IMR-90 (cell line): ENCODE measurements at regions not wholly inside any gene's neighbourhood (a gene's known extent, or its start where the extent isn't known, plus 50 kb on each side); places are given as distances from the start of the nearest gene placed in this dataset.

Source experiments
- ATAC-seq: fragments of 200-7000 bp; cut with Tn5 transposase; 2 replicates; pipeline ENCODE4 v1.9.1; 2020; ENCODE audit warnings: low read depth, mild to moderate bottlenecking, moderate library complexity
- BruUV-seq: library from RNA; stranded (reverse); fragments of 400-500 nt; replicated peaks from 2 replicates; lab custom pipeline; 2021; lab: Mats Ljungman, UMichigan
- CTCF ChIA-PET: fragments of 300-600 bp; formaldehyde crosslinking; extraction: SDS; loops from one replicate; lab custom pipeline; 2021; ENCODE audit warnings: antibody characterized with exemption; lab: Yijun Ruan, JAX
- POLR2A ChIA-PET: fragments of 300-600 bp; sonication (Branson Sonifier 250); formaldehyde crosslinking; loops from one replicate; lab custom pipeline; 2022; ENCODE audit warnings: antibody characterized with exemption; ENCODE audit not compliant: unreplicated experiment; lab: Charles Lee
- DNase-seq: peaks from one replicate; pipeline ENCODE4 v3.0.0; 2013
- H2AFZ ChIP-seq: replicated peaks from 2 replicates; pipeline ENCODE3; 2013; ENCODE audit warnings: low read length, mild to moderate bottlenecking; ENCODE audit not compliant: poor library complexity
- H2AK5ac ChIP-seq: 2 replicates; pipeline ENCODE4 v1.6.1; 2013; ENCODE audit warnings: low read depth, low read length, inconsistent platforms
- H2AK9ac ChIP-seq: replicated peaks from 2 replicates; pipeline ENCODE3; 2013; ENCODE audit warnings: mild to moderate bottlenecking, low read depth, low read length, moderate library complexity; ENCODE audit not compliant: poor library complexity
- H2BK120ac ChIP-seq: 2 replicates; pipeline ENCODE4 v1.6.1; 2013; ENCODE audit warnings: low read depth, low read length, inconsistent platforms
- H2BK15ac ChIP-seq: 3 replicates; pipeline ENCODE4 v1.6.1; 2013; ENCODE audit warnings: low read depth, low read length, inconsistent platforms
- H2BK20ac ChIP-seq: 2 replicates; pipeline ENCODE4 v1.6.1; 2013; ENCODE audit warnings: low read depth, mild to moderate bottlenecking, inconsistent platforms, low read length, moderate library complexity
- H2BK5ac ChIP-seq: 2 replicates; pipeline ENCODE4 v1.6.1; 2013; ENCODE audit warnings: mild to moderate bottlenecking, low read depth, low read length, inconsistent platforms; ENCODE audit not compliant: poor library complexity, severe bottlenecking
- H3K14ac ChIP-seq: replicated peaks from 2 replicates; pipeline ENCODE4 v1.6.1; 2013; ENCODE audit warnings: low read depth, low read length, inconsistent platforms
- H3K18ac ChIP-seq: 2 replicates; pipeline ENCODE4 v1.6.1; 2013; ENCODE audit warnings: low read depth, low read length, control low read depth
- H3K23ac ChIP-seq: 2 replicates; pipeline ENCODE4 v1.6.1; 2013; ENCODE audit warnings: low read depth, low read length, inconsistent platforms
- H3K27ac ChIP-seq: 2 replicates; pipeline ENCODE4 v1.5.1; 2013; ENCODE audit warnings: mild to moderate bottlenecking, control low read depth, low read length; ENCODE audit not compliant: insufficient read depth
- H3K27me3 ChIP-seq: 2 replicates; pipeline ENCODE4 v1.6.1; 2013; ENCODE audit warnings: low read length; ENCODE audit not compliant: control insufficient read depth, insufficient read depth
- H3K36me3 ChIP-seq: 2 replicates; pipeline ENCODE4 v1.6.1; 2013; ENCODE audit warnings: low read length, mixed read lengths; ENCODE audit not compliant: control insufficient read depth, insufficient read depth
- H3K4ac ChIP-seq: 2 replicates; pipeline ENCODE4 v1.6.1; 2013; ENCODE audit warnings: low read depth, low read length, inconsistent platforms
- H3K4me1 ChIP-seq: 2 replicates; pipeline ENCODE4 v1.6.1; 2013; ENCODE audit warnings: low read length, mixed read lengths; ENCODE audit not compliant: control insufficient read depth, insufficient read depth
- H3K4me2 ChIP-seq: 2 replicates; pipeline ENCODE4 v1.6.1; 2013; ENCODE audit warnings: low read depth, mild to moderate bottlenecking, control low read depth, low read length, moderate library complexity
- H3K4me3 ChIP-seq: 2 replicates; pipeline ENCODE4 v1.5.1; 2013; ENCODE audit warnings: low read depth, mild to moderate bottlenecking, control low read depth, low read length, moderate library complexity; ENCODE audit not compliant: insufficient read depth
- H3K56ac ChIP-seq: 2 replicates; pipeline ENCODE4 v1.6.1; 2013; ENCODE audit warnings: low read length, inconsistent platforms; ENCODE audit not compliant: insufficient read depth; ENCODE audit errors: extremely low read depth
- H3K79me1 ChIP-seq, 2 experiments: 2 replicates each; pipeline ENCODE4 v1.6.1; 2013; ENCODE audit warnings: low read length in 2 of 2, inconsistent platforms in 1 of 2, low read depth in 1 of 2
- H3K9ac ChIP-seq: 2 replicates; pipeline ENCODE4 v1.6.1; 2013; ENCODE audit warnings: low read depth, low read length, control low read depth
- H3K9me1 ChIP-seq: 2 replicates; pipeline ENCODE4 v1.6.1; 2013; ENCODE audit warnings: low read length, inconsistent platforms; ENCODE audit not compliant: insufficient read depth
- H3K9me3 ChIP-seq: 2 replicates; pipeline ENCODE4 v1.6.1; 2013; ENCODE audit warnings: low read length; ENCODE audit not compliant: control insufficient read depth, insufficient read depth
- H4K20me1 ChIP-seq: 2 replicates; pipeline ENCODE4 v1.6.1; 2013; ENCODE audit warnings: low read length, inconsistent platforms; ENCODE audit not compliant: insufficient read depth
- H4K5ac ChIP-seq: 2 replicates; pipeline ENCODE4 v1.6.1; 2013; ENCODE audit warnings: mild to moderate bottlenecking, low read depth, low read length, control low read depth
- H4K8ac ChIP-seq, 2 experiments: 2 replicates each; pipeline ENCODE4 v1.6.1; 2013; ENCODE audit warnings: low read depth in 2 of 2, low read length in 2 of 2, control low read depth in 1 of 2, inconsistent platforms in 1 of 2
- H4K91ac ChIP-seq: 2 replicates; pipeline ENCODE4 v1.6.1; 2013; ENCODE audit warnings: low read depth, low read length, inconsistent platforms; ENCODE audit not compliant: insufficient read depth
- BHLHE40 ChIP-seq: fragments of 150-350 bp; IDR thresholded peaks from 2 replicates; pipeline ENCODE4 v1.6.1; 2016; ENCODE audit warnings: mild to moderate bottlenecking, low read depth, low read length
- CEBPB ChIP-seq: IDR thresholded peaks from 2 replicates; pipeline ENCODE4 v1.6.1; 2012; ENCODE audit warnings: low read depth, low read length, improper control_type of control experiment
- CHD1 ChIP-seq: IDR thresholded peaks from 2 replicates; pipeline ENCODE4 v1.6.1; 2012; ENCODE audit warnings: low read depth, low read length, improper control_type of control experiment
- MAFK ChIP-seq: IDR thresholded peaks from 2 replicates; pipeline ENCODE4 v1.6.1; 2012; ENCODE audit warnings: low read depth, low read length, improper control_type of control experiment
- MXI1 ChIP-seq: IDR thresholded peaks from 2 replicates; pipeline ENCODE4 v1.6.1; 2012; ENCODE audit warnings: low read depth, mild to moderate bottlenecking, low read length, moderate library complexity, borderline replicate concordance
- NFE2L2 ChIP-seq: fragments of 150-350 bp; IDR thresholded peaks from 2 replicates; pipeline ENCODE4 v1.6.1; 2016; ENCODE audit warnings: low read depth, mild to moderate bottlenecking, low read length
- RCOR1 ChIP-seq: IDR thresholded peaks from 2 replicates; pipeline ENCODE4 v1.6.1; 2012; ENCODE audit warnings: mild to moderate bottlenecking, low read length, improper control_type of control experiment; ENCODE audit not compliant: insufficient replicate concordance
- RFX5 ChIP-seq: IDR thresholded peaks from 2 replicates; pipeline ENCODE4 v1.8.0; 2012; ENCODE audit warnings: low read depth, mild to moderate bottlenecking, low read length, moderate library complexity
- WGBS, 2 experiments: methylation state at CpG; one replicate each; pipeline versions ENCODE4 v1.1.5 to v1.1.7; 2013; ENCODE audit warnings: missing lambda C conversion rate in 2 of 2; ENCODE audit not compliant: insufficient read length in 1 of 2; ENCODE audit errors: extremely low coverage in 2 of 2; 5-methylcytosine and 5-hydroxymethylcytosine counted together
- dilution Hi-C: fragments of 300-500 bp; cut with HindIII; formaldehyde crosslinking; loops from one replicate; pipeline ENCODE4 v1.14.3; 2018; ENCODE audit warnings: low sequenced_read_pairs; ENCODE audit not compliant: unreplicated experiment
- in situ Hi-C: fragments of 300-500 bp; cut with MboI; formaldehyde crosslinking; loops from 3 replicates; pipeline ENCODE4 v1.14.3; 2019; ENCODE audit warnings: low sequenced_read_pairs, inconsistent platforms, mixed read lengths
- intact Hi-C: fragments of 100-400 bp; cut with micrococcal nuclease; formaldehyde crosslinking; loops from 2 replicates; pipeline ENCODE4 v1.10.0; 2022

DNA sequence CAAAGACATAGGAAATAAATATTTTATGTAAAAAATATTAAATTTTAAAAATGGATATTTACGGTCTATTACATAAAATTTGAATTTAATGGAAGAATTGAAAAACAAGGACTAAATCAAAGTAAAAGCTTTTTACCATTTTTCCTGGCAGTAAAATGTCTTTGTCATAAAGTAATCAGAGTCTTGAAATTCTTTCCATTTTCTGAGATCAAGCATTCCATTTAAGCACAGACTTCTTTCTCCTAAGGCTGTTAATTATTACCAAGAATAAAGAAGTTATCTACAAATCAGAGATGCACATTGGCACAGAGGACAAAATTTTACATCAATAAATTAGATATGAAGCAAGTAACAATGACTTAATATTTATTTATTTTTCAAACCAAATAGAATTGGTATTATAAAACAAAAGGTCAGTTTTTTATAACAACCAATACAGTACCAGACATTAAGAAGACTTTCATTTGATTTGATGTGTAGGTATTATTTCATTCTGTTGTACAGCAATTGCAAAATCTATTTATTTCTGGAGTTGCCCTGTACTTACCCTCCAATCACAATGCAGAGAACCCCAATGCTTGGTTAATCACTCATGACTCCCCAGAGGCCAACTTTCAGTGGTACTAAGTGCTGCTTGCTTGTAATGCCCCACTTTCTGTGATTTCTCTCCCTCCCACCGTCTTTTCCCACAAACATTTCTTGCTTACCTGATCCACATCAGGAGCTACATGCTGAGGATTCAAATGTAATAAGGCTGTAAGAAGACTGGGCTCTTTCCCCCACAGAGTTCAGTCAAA lies 254.6 kb downstream of the GASK1B start:
- Histone ChIP-seq H3K18ac (no peak overlapping the region), H3K4me2 (no peak overlapping the region), H3K14ac (no peak overlapping the region), H4K91ac (no peak overlapping the region), H2BK120ac (no peak overlapping the region), H2AK5ac (no peak overlapping the region), H3K4me3 (no peak overlapping the region), H2BK5ac (no peak overlapping the region), H3K79me1 (no peaks in the 10 kb centered on the region), H3K9me1 (no peaks in the 10 kb centered on the region), H3K9me3 (no peaks in the 10 kb centered on the region), H2AK9ac (no peak overlapping the region), H3K23ac (no peak overlapping the region), H3K4me1 (no peaks in the 10 kb centered on the region), H3K36me3 (no peaks in the 10 kb centered on the region), H3K9ac (no peak overlapping the region), H4K5ac (no peak overlapping the region), H4K20me1 (no peaks in the 10 kb centered on the region), H2BK15ac (no peak overlapping the region), H3K56ac (no peak overlapping the region), H4K8ac (no peak overlapping the region), H2BK20ac (no peak overlapping the region), H3K27ac (no peak overlapping the region), H3K27me3 (no peaks in the 10 kb centered on the region), H3K4ac (no peak overlapping the region), H2AFZ (no peak overlapping the region)
- CTCF ChIA-PET = no interaction called here
- no TSS peak for BruUV-seq
- ATAC-seq (no peak), DNase-seq (no peak)
- in situ Hi-C loops = no loop called here
- TF ChIP-seq MXI1 (no peak), BHLHE40 (no peak), MAFK (no peak), RFX5 (no peak), NFE2L2 (no peak), CHD1 (no peak), RCOR1 (no peak), CEBPB (no peak)
- WGBS, 2 experiments = no CpG with 5 or more reads among the region's 2 CpGs
- dilution Hi-C loops = no loop called here
- POLR2A ChIA-PET = no interaction called here
- intact Hi-C loops = no loop called here
